ENCODE measurements at regions not wholly inside any gene's neighbourhood (a gene's known extent, or its start where the extent isn't known, plus 50 kb on each side); places are given as distances from the start of the nearest gene placed in this dataset.

DNA sequence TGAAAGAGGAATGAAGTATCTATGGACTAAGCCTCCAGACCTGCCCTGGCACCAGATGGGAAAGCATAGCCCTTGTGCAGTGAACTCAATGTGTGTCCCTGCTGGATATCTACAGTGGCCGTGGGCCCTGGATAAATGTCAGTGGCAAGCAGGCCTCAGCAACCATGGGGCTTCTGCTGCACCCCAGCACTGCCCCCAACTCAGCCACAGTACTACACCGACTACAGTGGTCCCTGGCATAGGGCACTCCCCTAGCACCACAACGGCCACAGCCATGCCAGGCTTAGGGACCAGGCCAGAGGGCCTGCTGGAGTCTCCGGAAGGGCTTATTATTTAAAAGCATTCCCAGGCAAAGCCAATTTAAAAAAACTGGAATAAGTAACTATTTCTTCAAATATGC lies 459.1 kb downstream of the SH2D1A start:
- TF ChIP-seq, protein P1, sequence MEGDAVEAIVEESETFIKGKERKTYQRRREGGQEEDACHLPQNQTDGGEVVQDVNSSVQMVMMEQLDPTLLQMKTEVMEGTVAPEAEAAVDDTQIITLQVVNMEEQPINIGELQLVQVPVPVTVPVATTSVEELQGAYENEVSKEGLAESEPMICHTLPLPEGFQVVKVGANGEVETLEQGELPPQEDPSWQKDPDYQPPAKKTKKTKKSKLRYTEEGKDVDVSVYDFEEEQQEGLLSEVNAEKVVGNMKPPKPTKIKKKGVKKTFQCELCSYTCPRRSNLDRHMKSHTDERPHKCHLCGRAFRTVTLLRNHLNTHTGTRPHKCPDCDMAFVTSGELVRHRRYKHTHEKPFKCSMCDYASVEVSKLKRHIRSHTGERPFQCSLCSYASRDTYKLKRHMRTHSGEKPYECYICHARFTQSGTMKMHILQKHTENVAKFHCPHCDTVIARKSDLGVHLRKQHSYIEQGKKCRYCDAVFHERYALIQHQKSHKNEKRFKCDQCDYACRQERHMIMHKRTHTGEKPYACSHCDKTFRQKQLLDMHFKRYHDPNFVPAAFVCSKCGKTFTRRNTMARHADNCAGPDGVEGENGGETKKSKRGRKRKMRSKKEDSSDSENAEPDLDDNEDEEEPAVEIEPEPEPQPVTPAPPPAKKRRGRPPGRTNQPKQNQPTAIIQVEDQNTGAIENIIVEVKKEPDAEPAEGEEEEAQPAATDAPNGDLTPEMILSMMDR (IDR thresholded peaks at IDR 0.05): no peak
- TF ChIP-seq POLR2A (IDR thresholded peaks at IDR 0.05): no peak

Data from heart left ventricle (tissue), 13 donors.